OCI-LY7 (cell line): ENCODE measurements at regions not wholly inside any gene's neighbourhood (a gene's known extent, or its start where the extent isn't known, plus 50 kb on each side); places are given as distances from the start of the nearest gene placed in this dataset.

ENCODE experiments used
- EZH2phosphoT487 ChIP-seq: fragments of 200-600 bp; sonication (generic); IDR thresholded peaks from 2 replicates; pipeline ENCODE4 v1.6.1; 2018; ENCODE audit warnings: low read depth, borderline replicate concordance, mild to moderate bottlenecking, mixed run types, antibody characterized with exemption, low read length, moderate library complexity, mixed read lengths
- TF ChIP-seq, protein P1 (sequence below): fragments of 200-600 bp; sonication (generic); conservative IDR thresholded peaks from 2 replicates; pipeline ENCODE4 v1.5.1; 2014; ENCODE audit warnings: mild to moderate bottlenecking, antibody characterized with exemption, low read length, moderate library complexity, mixed read lengths

DNA sequence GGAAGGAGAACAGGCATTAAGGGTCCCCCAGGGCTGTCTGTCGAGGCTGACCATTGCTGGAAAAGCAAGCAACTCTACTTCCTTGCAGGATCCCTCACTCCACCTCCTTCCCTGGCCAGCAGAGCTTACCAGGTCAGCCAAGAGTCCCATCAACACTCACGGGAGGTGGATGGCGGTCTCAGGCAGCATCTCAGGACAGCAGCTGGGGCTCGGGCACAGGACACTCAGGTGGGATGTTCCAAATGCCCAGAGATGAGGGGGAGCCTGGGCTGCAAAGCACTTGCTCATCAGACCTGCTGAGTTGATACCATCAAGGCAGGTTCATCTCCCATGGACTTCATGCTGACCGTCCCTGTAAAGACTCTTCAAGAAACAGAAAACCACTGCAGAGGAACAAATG, 559.8 kb downstream of the NPHP4 start:
- TF ChIP-seq, protein P1, sequence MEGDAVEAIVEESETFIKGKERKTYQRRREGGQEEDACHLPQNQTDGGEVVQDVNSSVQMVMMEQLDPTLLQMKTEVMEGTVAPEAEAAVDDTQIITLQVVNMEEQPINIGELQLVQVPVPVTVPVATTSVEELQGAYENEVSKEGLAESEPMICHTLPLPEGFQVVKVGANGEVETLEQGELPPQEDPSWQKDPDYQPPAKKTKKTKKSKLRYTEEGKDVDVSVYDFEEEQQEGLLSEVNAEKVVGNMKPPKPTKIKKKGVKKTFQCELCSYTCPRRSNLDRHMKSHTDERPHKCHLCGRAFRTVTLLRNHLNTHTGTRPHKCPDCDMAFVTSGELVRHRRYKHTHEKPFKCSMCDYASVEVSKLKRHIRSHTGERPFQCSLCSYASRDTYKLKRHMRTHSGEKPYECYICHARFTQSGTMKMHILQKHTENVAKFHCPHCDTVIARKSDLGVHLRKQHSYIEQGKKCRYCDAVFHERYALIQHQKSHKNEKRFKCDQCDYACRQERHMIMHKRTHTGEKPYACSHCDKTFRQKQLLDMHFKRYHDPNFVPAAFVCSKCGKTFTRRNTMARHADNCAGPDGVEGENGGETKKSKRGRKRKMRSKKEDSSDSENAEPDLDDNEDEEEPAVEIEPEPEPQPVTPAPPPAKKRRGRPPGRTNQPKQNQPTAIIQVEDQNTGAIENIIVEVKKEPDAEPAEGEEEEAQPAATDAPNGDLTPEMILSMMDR, result no peak
- no peak for TF ChIP-seq EZH2phosphoT487
